EL (cell line): ENCODE measurements at regions not wholly inside any gene's neighbourhood (a gene's known extent, or its start where the extent isn't known, plus 50 kb on each side); places are given as distances from the start of the nearest gene placed in this dataset.

Experiments used
- DNase-seq: peaks from one replicate; pipeline ENCODE4 v3.0.0-alpha.2; 2016

- no peak for DNase-seq
These were observed 50.0 kb upstream of the DTNBP1 start for GRCh38 chr6:15712797-15713196.
